Stimulated activated CD8-positive, alpha-beta memory T cell treated with anti-CD3 and anti-CD28 coated beads, Interleukin-12 subunit alpha, Interleukin-12 subunit beta, amount 100 ng/mL, for 24 hours (primary cell): ENCODE measurements at regions not wholly inside any gene's neighbourhood (a gene's known extent, or its start where the extent isn't known, plus 50 kb on each side); places are given as distances from the start of the nearest gene placed in this dataset.
"Not testable (repeated sequence)": the region's sequence is repeated elsewhere in the genome, so short reads cannot be mapped to it uniquely, and the experiment has no call there.

ENCODE experiments used
- DNase-seq: peaks from one replicate; pipeline ENCODE4 v3.0.0-alpha.2; 2020; ENCODE audit errors: extremely low read depth

DNA sequence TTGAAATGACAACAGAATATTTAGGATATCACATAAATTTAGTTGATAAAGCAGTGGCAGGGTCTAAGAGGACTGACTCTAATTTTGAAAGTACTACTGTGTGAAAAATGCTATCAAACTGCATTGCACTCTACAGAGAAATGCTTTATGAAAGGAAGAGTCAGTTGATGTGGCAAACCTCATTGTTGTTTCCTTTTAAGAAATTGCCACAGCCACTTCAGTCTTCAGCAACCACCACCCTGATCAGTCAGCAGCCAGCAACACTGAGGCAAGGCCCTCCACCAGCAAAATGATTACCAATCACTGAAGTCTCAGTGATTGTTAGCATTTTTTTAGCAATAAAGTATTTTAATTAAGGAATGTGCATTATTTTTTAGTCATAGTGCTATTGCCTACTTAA, 488.7 kb upstream of the SLC39A10 start:
- DNase-seq, result no peak

DNA sequence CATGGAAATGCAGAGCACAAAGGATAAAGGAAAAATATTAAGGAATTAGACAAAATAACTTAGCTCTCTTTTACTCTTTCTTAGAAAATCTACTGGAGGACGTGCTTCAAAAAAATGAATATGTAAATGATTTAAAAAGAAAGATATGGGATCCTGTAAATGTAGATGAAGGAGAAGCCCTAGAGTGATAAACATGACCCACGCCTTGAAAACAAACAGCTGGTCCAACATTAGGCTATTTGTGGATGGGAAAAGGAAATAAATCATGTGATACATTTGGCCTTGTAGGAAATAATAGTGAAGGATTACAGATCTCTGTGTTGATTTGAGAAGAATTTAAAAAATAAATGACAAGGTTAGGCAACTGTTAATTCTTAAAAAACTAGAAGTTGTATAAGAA, 492.1 kb upstream of the SLC39A10 start:
- DNase-seq, result no peak

DNA sequence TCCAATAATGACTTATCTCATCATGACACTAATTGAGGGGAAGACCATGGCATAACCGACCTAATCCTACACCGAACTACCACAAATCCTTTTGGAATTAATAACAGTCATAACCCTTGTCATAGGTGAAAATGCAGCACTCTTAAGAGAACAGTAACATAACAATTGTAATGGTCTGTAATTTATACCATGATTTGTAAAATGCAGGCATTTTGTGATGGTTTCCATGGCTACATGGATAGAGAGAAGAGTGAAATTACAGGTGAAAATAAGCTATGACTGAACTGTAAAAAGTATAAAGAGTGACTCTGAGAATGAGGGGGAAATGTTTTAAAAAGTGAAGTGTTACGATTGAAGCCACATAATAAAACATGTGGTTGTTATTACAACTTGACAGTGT, 494.1 kb upstream of the SLC39A10 start:
- no peak for DNase-seq

DNA sequence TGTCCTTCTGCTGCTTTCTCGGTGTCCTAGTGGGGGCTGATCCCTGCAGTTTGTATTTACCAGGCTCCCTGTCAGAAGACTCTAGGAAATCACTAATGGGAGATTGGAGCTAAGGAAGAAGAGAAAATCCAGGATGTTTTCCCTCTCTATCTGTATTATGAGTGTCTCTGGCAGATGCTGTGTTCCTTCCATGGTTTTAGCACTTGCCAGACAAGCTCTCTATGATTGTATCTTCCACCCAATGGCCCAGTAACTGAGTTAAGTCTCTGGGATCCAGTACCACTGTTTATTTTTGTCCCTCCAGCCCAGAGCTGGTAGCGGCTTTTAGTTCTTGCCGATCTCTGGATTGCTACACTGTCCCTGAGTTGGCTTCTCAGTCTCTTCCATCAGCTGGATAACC, 494.8 kb upstream of the SLC39A10 start:
- no peak for DNase-seq

DNA sequence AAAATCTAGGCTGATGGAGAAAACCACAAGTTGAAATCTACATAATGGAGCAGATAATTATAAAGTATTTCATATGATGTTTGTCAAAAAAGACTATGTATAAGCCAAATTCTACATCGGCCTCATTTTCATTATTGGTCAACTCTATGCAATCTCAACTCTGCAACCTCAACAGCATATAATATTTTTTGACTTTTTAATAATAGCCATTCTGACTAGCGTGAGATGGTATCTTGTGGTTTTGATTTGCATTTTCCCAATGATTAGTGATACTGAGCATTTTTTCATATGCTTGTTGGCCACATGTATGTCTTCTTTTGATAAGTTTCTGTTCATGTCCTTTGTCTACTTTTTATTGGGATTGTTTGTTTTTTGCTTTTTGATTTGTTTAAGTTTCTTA, 496.1 kb upstream of the SLC39A10 start:
- no peak for DNase-seq

DNA sequence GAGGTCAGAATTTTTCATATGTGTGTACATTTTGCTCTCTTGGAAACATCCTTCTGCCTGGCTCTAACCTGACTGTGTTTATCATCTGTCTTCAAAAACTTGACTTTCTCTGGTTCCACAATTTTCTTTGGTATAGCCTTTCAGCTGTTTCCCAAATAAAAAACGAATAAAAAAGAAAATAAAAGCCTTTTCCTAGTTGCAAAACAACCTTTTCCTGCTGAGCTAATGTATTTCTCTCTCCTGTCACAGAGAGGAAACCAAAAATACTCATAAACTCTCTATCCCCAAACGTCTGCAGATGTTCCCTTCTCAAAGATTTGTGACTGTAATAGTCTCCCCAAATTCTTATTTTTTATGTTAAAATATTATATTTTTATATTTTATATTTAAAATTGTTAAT, 505.3 kb upstream of the SLC39A10 start:
- no peak for DNase-seq

DNA sequence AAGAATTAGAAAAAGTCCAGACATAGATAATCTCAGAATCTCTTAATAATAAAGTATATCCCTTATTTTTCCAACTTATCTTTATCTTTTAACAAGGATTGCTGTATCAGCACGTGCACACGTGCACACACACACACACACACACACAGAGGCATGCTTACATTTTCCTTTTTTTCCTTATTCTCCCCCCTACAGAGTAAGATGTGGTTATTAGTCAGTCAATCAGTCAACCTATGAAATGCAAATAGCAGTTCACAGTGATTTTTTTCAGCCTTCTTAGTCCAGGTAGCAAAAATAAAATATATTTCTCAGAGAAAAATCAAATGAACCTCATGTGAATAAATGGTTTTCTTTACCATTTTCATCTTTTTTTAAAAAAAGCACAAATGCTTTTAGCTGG, 506.2 kb upstream of the SLC39A10 start:
- DNase-seq, result no peak

DNA sequence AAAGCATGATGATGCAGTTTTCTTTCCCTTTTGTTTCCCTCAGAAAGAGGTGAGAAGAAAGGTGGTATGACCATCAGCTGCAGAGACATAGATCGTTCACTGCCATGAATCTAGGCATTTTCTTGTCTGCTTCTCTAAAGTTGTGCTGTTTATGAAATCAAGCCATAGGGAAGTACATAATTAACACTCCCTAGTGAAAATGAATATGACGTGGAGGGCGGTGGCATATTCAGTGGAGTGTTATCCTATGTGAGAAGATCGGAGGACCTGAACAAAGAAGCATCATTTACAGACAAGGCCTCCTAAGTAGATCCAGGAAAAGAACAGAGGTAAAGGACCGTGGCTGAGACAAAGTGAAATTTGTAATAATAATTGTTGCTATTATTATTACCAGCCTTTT, 509.0 kb upstream of the SLC39A10 start:
- no peak for DNase-seq

DNA sequence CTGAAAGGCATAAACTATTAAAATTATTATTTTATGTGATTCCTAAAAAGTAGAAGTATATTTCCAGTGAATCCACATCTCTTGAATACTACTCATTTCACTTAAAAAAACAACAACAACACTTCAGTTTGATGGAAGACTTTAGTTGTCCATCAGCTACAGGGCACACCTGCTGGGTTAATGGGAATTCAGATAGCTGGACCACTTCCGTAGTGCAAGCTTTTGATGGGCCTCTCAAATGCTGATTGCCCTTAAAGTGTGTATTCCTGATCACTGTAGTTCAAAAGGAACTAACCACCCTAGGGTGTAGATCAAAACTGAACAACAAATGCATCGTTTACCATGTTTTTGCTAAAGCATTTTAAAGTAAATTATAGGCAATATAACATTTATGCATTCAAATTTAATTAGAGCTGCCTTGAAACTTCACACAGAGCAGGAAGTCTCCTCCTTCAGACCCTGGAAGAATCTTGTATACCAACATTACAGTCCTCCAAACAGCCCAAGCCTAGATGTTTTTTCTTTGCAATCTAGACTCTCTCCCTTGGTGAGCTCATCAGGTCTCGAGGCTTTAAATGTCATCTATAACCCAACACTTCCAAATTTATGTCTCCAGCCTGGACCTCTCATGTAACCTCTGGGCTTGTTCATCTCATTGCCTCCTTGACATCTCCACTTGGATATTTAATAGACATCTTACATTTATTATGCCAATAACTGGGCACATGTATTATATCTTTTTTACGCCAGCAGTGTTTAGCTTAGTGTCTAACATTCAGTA, 510.1 kb upstream of the SLC39A10 start:
- no peak for DNase-seq

DNA sequence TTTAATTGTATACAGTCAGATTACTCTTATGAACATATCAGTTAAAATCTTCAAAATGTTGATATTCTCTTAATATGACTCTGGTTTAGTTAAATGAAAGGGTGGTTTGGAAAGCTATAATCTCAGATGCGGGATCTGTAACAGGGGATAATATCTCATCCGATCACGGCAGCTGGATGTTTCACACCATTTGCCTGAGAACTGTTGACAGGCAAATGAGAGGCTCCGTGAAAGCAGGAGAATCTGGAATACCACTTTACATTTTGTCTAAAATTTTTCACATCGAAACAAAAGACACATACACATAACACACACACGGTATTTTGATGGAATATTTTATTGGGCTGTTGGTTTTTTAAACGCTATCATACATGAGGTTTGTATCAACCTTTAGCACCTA, 518.6 kb upstream of the SLC39A10 start:
- DNase-seq, result no peak

DNA sequence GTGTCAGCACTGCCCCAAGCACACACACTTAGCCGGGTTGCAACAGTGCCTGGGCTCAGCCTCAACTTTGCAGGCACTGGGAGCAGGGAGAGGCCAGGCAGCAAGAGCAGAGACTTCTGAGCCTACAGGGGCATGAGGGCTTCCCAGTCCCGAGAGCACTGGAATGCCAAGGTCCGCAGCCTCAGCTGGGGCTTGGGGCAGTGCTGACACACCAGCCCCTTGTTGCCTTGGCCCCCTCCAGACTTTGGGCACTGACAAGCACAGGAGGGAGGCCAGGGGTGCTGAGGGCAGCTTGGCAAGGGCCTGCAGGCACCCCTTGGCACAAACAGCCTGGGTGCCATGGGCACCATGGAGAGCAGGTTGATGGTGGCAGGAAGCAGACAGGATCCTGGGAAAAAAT, 531.1 kb upstream of the SLC39A10 start:
- not testable (repeated sequence) for DNase-seq

DNA sequence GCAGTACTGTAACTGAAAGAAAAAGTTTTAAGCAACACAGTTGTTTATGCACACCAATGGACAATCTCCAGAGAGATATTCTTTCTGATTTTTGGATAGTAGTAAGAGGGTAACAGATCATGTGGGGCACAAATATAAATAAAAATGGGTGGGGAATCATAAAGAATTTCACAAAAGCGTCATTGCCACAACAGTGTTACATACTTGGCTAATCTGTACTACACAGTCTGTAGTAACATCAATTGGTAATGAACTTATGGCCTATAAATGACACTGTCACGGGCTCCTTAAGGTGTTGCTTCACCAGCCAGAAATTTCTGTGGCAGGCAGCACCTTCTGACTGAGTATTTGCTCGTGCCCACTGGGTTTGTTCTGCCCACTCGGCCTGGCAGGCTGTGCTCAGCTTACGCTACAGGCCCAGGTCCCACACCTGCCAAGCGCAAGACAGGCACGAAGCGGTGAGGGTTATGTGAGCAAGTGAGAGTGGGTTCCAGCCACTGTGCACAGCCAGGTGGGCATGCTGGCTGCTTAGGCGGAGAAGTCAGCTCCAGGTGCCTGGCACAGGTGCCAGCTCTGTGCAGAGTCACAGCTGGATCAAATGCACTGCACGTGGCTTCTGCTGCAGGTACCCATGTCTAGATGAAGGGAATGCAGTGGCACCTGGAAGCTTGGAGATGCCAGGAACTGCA, 532.5 kb upstream of the SLC39A10 start:
- no peak for DNase-seq

DNA sequence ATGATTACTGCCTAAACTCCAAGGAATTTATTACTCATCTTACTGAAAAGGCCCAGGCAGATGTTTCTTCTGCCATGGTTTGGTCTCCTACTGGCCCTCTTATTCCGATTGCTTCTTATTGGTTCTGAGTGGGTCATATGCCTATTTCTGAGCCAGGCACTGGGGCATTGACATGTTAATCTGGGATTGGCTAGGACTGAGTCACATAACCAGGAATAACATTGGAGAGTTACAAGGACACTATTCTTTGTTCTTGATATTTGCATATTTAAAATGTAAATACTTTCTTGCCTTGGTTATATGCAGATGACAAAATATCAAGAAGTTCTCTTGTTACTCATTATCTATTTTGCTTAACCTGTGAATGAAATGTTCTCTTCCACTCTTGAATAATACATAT, 534.4 kb upstream of the SLC39A10 start:
- no peak for DNase-seq

DNA sequence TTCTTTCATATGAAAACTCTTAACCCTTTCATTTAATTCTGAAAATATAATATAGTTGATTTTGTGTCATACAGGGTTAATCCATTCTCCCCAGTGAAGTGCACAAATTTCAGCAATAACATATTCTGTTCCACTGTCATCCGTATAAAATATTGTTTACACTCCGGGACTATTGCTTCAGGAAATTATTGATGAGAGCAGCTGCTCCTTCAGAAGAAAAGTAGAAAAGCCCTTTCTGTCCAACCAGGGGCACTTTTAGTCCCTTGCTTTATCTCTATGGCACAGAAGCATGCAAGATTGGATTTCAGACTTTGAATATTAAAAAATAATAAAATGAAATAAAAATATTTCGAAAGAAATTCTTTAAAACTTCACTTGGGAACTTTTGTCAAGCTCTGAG, 535.7 kb upstream of the SLC39A10 start:
- DNase-seq, result no peak

DNA sequence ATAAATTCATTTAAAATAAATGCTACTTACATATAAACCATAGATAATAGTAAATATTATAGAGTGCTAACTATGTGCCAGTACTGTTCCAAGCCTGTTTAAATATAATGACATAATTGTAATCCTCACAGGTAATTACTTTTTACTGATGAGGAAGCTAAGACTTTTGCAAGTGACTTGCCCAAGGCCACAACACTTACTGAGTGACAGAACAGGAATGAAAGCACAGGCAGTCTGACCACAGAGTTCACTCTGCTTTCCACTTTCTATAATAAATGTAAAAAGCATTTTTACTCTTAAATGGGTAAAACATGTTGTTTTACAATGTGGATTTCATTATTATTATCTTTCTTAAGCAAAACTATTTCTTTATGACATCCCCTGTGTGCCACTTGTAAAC, 537.8 kb upstream of the SLC39A10 start:
- DNase-seq, result no peak

DNA sequence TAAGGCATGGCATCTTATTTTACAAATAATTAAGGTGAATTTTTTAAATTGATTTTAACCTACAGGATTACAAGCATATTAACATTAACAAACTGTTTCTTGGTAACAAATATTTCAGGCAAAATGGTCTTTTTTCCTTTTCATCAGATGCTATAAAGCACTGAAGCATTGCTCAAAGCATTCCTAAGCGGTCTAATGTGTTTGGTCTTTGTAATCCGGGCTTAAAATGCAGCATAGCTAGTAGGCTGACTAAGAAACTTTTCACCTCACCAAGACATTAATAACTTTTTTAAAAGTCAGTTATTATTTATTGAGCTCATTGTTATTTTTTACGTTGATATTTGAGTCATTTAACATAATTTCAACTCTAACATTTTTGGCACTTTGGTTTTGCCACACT, 538.8 kb upstream of the SLC39A10 start:
- DNase-seq, result no peak

DNA sequence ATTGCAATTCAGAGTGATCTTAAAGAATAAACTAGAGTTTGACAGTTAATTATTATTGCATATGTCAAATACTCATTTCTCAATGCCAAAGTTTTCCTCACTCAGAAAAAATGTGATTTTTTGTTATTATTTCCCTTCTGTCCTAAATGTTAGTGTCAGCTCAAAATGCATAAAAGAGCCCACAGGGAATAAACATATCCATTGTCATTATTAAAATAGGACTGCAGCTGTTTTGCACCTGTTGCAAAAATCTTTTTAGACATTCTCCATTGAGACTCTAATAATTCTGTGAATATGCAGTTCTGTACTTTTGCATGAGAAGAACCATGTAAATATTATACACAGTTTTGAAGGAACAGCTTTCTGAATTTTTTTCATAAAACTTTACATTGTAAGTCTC, 540.0 kb upstream of the SLC39A10 start:
- no peak for DNase-seq

DNA sequence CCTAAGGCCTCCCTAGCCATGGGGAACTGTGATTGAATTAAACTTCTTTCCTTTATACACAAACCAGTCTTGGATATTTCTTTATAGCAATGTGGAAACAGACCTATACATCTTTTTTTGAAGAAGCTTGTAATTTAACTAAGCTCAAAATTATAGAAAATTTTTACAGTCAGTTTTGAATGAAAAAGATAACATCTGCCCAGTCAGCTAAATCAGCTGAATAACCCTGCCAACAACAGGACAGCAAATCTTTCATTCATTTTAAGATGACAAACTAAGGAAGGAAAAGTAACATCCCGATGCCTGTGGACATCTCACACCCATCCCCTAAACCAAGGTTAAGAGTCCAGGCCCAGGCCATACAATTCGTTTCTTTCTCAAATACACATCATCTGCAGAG, 541.3 kb upstream of the SLC39A10 start:
- DNase-seq, result no peak

DNA sequence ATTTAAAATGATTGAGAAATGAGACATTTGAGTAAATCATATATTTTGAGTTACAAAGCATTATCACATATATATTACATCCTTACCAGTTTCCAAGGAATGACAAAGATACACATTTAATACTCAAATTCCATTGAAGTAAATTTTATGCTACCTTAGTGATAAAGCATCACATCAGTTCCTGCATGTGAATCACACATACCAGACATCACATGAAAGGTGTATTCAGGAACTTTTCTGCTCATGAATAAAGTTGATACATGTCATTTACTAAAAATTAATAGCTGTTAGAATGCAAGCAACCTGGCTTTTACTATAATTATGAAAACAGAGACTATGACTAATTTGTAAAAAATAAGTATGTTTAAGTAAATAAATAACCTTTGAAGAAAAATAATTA, 548.8 kb upstream of the SLC39A10 start:
- no peak for DNase-seq

DNA sequence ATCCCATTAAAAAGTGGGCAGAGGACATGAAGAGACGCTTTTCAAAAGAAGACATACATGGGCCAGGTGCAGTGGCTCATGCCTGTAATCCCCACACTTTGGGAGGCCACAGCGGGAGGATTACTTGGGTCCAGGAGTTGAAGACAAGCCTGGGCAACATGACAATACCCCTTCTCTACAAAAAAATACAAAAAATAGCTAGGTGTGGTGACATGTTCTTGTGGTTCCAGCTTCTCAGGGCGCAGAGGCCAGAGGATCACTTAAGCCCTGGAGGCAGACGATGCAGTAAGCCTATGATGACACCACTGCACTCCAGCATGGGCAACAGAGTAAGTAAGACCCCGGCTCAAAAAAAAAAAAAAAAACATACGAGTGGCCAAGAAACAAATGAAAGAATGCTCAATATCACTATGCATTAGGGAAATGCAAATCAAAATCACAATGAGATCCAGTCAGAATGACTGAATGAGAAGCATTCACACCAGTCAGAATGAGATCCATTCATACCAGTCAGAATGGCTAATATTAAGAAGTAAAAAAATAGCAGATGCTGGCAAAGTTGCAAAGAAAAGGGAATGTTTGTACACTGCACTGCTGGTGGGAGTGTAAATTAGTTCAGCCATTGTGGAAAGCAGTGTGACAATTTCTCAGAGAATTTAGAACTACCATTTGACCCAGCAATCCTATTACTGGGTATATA, 550.2 kb upstream of the SLC39A10 start:
- DNase-seq, result no peak

DNA sequence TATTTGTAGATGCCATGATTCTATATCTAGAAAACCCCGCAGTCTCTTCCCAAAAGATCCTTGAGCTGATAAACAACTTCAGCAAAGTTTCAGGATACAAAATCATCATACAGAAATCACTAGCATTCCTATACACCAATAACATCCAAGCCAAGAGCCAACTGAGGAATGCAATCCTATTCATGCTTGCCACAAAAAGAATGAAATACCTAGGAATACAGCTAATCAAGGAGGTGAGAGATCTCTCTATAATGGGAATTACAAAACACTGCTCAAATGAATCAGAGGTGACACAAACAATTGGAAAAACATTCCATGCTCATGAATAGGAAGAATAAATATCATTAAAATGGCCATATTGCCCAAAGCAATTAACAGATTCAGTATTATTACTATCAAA, 551.4 kb upstream of the SLC39A10 start:
- DNase-seq, result no peak

DNA sequence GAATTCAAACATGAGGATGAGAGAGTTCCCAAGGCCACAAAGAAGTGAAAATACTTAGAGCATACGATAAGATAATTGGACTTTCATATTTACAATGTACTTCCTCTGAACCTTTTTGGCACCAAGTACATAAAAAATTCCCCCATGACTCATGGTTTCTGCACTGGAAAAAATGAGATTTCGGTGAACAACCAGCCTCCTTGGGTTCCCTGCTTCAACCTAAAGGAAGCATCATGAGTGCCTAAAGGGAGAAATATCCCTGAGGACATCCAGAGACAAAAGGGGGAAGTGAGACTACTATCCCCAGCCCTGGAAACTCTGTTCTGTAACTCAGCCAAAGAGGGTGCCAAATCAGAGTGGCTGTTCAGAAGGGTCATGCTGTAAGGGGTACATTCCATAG, 562.7 kb upstream of the SLC39A10 start:
- DNase-seq, result no peak

DNA sequence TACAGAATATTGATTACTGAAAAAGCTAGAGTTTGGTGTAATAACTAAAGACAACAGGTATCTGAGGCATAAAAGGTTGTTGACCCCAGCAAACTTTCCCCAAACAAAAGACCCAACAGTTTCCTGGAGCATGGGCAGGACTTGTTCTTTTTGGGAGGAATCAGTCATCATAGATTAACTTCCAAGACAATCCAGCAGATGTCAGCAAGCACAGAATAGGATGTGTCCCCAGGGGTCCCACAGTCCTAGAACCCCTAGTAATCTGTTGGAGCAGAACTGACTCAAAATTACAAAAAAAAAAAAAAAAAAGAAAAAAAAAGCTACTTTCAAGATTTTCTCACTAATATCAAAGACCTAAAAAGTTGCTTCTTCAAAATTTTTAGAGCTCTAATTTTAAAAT, 564.7 kb upstream of the SLC39A10 start:
- no peak for DNase-seq
